Fibroblast of skin of right biceps (primary cell): ENCODE measurements at regions not wholly inside any gene's neighbourhood (a gene's known extent, or its start where the extent isn't known, plus 50 kb on each side); places are given as distances from the start of the nearest gene placed in this dataset.

ENCODE experiments used
- DNase-seq: peaks from one replicate; pipeline ENCODE4 v3.0.0-alpha.2; 2013

DNA sequence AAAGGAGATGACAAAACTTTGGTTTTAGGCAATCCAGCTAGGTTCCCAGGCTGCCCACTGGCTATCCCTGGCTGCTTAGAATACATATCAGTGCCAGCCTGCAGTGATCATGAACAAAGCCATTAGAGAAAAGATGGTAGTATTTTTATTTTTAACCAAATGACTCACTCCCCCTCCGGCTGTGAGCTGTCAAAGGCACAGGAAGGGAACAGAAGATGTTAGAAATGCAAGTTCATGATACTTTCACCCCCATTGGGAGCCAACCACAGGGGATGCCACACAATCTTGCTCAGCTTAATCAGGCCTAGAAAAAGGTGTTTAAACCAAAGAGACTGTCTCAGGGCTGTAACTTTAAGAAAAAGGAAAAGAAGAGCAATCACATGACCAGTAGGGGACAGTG is 70.3 kb upstream of the ASTN2 start:
- peak; percentile 31 for DNase-seq

DNA sequence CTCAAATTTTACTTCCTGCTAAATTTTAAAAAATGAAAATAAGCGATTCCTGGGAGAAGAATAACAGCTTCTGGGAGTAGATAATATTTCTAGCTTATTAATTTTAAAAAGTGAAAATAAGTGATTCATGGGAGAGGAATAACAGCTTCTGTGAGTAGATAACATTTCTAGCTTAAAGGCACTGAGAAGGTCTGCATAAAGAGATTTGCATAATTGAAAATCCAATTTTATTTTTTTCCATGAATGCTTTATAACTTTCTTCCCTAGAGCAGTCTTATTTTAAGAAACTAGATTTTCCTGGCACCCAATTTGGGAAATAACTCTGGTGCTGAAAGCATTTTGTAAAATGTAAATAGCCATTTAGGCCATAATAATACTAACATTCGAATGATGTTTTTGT is 65.9 kb upstream of the ASTN2 start:
- no peak for DNase-seq

DNA sequence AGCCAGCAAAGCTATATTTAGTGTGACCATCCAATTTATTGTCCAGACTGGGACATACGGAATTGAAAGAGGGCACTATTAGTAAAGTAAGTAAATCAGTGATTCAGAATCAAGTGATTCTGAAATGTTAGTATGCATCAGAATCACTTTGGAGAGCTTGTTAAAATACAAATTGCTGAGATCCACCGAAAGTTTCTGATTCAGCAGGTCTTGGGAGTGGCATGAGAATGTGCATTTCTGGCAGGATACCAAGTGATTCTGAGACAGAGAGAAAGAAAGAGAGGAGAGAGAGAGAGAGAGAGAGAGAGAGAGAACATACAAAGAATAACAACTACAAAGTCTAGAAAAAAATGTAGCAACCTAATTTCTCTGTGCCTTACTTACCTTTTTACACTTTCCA is 65.4 kb upstream of the ASTN2 start:
- no peak for DNase-seq

DNA sequence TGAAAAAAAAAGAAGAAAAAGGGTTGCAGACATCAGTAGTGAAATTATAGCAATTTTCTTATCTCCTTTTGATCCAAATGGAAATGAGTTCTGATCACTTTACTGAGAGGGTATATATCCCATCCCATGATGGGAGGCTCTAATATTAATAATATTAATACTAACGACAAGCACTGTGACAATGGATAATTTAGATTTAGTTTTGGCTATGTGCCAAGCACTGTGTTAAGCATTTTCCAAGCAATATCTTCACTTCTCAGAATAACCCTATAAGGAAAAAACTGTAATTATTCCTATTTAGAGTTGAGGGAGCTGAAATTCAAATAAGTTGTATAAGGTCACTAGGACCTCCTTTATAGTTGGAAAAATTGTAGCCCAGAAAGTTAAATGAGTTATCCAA is 58.4 kb upstream of the ASTN2 start:
- DNase-seq = no peak

DNA sequence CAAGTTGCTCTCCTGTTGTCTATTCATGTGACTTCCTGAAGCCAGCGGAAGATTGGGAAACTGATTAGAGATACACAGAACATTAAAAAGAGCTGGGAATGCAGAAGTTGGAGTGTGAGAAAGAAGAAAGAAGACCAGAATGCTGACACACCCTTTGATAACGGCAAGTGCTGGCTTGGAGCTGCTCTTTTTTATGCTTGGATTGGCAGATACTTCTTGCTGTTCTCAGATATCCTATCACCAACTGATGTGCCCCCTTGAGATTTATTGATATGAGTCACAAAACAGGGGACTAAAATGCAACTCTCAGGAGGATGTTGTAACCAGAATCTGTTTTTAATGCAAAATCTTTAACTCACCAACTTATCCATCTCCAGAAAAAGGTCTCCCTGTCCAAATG is 56.0 kb upstream of the ASTN2 start:
- DNase-seq = no peak

DNA sequence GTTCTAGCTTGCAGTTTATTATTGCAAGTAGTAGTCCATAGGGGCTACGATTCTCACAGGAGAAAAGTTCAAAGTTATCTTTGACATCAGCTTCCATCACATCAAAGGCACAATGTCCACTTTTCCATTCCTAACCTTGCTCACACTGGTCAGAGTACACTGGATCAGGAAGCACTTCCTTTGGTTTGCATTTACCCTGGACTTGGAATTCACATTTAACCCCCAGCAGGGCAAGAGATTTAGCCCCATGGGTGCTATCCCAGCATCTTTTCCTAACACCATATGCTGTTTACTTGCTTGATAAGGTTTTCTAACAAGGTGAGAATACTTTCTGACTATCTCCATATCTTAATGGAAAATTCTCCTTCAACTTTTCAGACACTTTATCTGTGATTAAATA is 55.6 kb upstream of the ASTN2 start:
- DNase-seq = no peak

DNA sequence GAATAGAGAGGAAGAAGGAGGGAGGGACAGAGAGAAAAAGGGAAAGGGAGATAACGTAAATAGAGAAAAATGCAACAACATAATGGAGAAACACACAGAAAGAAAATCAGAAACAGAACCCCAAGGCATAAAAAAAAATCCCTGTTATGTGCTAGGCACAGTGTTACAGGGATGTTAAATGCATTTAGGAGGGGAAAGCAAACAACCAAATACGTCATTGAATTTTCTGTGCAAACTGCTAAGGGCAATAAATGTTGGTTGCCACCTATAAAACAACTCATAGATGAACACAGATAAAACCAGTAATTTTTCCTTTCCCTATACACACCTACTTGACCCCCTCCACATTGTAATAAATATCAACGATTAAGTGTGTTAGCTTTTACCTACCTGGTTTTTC is 51.3 kb upstream of the ASTN2 start:
- no peak for DNase-seq

DNA sequence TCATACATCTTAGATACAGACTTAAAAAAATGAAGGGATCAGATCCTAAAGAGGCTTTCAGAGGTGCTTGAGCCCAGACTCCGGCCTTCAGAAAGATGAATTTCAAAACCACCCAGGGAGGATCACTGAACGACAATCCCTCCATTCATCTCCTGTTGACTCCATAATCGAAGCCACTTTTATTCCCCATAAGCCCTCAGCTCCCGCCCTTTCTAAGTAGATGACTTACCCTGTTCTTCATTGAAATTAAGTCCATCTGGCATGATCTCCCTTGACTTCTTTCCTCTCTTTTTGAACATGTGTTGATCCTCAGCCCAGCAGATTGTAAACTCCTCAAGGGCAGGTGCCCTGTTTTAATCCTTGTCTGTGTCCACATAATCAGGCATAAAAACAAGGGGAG is 50.8 kb upstream of the ASTN2 start:
- no peak for DNase-seq

DNA sequence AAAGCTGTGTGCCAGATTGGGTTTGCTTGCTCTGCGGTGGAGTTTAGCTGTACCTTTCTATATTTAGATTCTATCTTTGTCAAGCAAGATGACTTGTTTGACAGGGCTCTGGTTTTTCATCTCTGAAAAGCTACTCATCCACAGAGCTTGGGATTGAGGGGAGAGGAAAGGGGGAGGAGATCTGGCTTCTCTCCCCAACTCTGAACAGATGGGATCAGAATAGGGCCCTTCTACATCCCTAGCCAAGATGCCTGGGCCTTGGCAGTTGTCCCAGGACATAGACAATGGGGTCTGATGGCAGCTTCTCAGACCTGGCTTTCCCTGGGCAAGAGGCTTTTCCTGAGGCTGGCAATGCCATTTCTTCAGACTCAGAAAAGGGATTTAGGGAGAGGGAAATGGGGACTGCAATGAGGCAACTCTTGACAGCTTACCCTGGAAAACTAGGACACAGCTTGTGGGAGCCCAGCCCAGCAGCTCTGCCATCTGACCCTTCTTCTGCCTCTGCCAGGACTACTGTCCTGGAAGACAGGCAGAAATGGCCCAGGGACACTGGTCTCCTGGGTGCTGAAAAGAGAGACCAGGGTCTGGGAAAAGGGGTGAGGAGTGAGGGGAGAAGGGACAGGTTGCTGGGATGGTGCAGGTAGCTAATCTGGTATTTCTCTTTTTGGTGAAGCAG is 50.2 kb upstream of the ASTN2 start:
- no peak for DNase-seq
